Stimulated activated CD4-positive, alpha-beta T cell treated with anti-CD3 and anti-CD28 coated beads, TNF-alpha, amount 100 ng/mL, for 48 hours (primary cell): ENCODE measurements at regions not wholly inside any gene's neighbourhood (a gene's known extent, or its start where the extent isn't known, plus 50 kb on each side); places are given as distances from the start of the nearest gene placed in this dataset.

ENCODE experiments used
- DNase-seq, 3 donors: peaks; one replicate each; pipeline ENCODE4 v3.0.0-alpha.2; 2020; ENCODE audit warnings: low read depth in 3 of 3

DNA sequence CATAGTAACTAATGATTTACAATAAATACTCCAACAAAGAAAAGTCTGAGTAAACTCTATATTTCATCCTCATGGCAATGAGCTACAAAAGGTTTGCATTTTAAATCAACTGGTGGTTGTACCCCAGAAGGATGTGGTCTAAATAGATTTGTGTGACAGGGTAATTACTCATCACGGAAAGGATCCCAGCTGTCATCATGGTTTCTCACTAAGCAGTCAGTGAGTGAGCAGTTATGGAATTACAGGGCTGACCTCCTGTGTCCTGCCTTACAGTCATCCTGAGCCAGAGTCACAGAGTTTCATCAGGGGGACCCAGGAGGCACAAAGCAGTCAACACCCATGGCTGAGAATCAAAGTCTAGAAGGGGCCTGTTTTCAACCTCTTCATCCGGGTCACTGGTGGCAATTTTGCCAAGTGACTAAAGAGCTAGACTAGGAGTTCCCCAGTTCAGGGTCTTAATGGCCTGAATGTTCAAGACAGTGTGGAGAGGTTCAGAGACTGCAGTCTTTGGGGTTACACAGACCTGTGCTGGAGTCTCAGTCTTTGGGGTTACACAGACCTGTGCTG, 210.7 kb upstream of the SLC24A2 start:
- DNase-seq: peak; percentile 54 to 66 (median 55)

DNA sequence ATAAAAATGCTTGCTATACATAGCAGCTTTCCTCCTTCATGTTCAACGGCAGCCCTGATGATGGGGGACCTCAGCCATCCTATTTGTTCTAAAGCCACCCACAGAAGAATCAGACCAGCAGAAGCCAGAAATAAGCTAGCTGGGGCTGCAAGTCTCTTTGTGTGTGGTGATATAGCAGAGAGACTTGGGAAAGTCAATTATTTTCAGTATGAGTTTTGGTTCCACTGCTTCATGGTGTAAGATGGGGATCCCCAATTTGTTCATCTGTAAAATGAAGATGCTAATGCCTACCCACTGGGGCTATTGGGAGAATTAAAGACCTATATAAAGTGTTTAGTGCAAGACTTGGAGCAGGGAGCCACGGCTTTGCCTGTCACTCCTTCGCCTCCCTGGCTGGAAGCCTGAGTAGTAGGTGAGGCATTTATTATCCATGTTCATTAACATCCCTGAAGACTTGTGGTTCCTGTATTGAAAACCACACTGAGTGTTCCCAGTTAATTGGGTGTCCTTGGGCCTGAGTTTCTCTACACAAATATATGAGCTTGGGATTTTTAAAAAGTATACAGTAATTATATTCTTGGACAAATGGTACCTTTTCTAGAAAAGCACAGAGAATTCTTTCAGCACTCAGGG, 210.1 kb upstream of the SLC24A2 start:
- no peak for DNase-seq

DNA sequence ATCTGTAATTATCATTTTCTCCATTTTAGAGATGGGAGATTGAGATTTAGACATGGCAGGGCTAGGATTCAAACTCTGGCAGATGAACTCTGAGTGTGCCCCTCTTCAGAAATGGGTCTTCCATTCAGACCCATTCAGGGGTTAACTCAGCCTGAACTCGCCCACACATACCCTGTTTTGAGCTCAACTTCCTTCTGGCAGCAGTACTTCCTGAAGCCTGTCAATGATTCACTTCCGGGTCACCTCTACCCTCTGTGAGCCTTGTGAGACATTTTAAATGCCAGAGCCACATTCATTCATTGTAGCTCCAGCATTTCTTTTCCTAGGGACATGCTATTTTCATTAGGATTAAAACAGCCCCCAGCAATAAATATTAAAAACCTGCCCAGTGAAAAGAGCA, 209.3 kb upstream of the SLC24A2 start:
- no peak for DNase-seq

- DNase-seq: no peak
These were observed 206.8 kb upstream of the SLC24A2 start for GRCh38 chr9:19995619-19996018.

DNA sequence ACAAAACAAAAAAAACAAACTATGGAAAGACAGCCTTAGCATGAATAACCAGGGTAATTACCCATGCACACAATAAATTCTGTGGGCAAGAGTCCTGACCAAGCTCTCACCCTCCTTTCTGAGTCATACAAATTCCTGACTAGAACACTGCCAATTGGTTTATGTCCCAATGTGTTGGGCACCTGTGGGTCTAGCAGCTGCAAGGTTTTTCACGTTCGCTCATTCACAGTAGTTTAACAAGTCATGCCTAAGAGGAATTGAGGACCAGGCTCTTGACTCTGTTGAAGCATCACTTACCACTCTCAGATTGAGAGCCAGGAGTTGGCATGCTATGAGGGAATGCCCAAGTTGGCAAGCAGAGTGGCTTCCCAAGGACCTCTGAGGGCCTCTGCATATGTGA, 205.5 kb upstream of the SLC24A2 start:
- no peak for DNase-seq

- DNase-seq: no peak
These were observed 203.7 kb upstream of the SLC24A2 start for GRCh38 chr9:19992556-19992955.

DNA sequence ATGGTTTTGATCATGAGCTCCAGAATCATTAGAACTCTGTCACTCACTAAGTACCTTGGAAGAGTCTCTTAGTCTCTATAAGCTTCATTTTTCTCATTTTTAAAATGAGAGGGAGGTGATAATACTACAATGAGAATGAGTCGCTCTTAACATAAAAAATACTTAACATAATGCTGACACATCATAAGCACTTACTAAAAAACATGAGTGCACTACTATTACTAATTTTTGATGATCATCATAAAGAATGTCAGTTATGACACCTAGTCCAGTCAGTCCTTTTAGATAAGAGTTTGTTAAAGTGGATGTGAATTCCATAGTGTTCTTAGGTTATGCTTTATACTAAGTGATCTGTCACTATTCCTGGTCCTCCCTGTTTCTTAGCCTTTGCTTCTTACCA, 200.4 kb upstream of the SLC24A2 start:
- DNase-seq: no peak

GRCh38 chr9:19988281-19988680, 199.4 kb upstream of the SLC24A2 start:
- no peak for DNase-seq

DNA sequence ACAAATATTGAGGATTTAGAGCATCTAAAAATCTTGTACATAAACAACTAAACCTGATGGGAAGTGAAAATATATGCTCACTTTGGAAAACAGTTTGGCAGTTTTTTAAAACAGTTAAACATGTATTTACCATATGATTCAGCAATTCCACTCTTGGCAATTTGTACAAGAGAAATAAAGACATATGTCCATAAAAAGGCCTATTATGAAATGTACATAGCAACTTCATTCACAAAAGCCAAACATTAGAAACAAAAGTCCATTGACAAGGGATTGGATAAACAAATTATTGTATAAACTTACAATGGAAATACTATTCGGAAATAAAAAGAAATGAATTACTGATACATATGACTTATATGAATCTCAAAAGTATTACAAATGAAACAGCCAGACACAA, 196.2 kb upstream of the SLC24A2 start:
- DNase-seq: no peak

GRCh38 chr9:19976226-19976625, 187.4 kb upstream of the SLC24A2 start:
- DNase-seq: peak in 2 of 3 donors; percentile 3 to 18

GRCh38 chr9:19975499-19975898, 186.7 kb upstream of the SLC24A2 start:
- no peak for DNase-seq

DNA sequence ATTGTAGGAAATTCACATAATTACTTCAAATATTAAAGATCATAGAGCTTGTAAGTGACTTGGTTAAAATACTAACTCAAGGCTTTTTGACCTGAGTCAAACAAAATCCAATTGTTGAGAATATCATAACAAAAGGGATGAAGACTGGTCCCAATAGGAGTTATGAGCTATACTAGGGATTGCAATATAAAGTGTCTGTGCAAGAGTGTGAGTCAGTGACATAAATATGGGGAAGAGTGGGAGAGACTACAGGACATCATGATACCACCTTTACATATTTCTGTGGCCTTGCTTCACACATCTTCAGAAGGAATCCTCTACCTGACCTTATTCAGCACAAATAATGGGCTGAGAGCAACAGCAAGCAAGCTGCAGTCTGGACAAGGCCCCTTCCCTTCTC, 180.9 kb upstream of the SLC24A2 start:
- no peak for DNase-seq

- DNase-seq: no peak
These were observed 179.1 kb upstream of the SLC24A2 start for GRCh38 chr9:19967888-19968459.

DNA sequence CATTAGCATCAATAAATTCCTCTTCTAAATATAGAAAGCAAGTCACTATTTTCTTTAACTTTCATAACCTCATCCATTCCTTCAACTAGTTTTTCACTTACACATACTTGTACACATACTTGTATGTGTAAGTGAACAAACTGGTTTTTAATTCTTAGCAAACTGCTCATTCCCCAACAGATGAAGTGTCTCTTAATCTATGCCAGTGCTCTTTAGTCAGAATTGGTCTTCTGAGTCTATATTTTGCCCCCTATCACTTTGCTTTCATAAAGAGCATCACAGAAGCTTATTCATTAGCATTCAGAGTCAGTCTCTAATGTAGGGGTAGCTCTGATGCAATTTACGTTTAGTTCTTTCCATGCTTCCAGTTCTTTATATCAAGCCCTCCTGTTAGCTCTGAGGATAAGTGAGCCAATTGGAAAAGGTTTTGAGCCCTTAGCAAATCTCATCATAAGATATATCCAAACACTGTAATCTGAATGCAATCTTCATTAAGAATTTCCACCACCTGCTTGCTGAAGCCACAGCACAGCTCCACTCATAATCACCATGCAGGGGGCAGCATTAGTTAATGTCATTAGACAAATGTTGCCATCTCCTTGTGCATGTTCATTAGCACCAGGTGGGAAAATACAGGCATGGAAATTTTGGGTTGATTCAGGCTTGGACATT, 178.5 kb upstream of the SLC24A2 start:
- no peak for DNase-seq

GRCh38 chr9:19965336-19965735, 176.5 kb upstream of the SLC24A2 start:
- no peak for DNase-seq

DNA sequence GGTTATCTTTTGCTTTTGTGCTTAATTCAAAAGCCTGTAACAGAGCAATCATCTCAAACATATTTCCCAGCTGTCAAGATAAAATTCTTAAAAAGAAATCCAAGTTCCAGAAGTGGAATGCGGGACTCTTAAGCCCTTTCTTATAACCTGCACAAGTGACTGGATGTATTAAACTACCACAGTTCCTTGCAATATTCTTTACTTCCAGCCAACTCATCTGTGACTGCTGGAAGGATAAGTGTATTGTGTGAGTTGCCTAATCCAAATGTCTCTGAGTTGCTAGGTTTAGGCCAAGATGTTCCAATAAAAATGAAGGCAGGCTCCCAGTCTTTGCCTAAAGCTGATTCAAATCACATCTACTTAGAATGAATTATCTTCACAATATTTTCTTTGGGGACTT, 159.2 kb upstream of the SLC24A2 start:
- no peak for DNase-seq

DNA sequence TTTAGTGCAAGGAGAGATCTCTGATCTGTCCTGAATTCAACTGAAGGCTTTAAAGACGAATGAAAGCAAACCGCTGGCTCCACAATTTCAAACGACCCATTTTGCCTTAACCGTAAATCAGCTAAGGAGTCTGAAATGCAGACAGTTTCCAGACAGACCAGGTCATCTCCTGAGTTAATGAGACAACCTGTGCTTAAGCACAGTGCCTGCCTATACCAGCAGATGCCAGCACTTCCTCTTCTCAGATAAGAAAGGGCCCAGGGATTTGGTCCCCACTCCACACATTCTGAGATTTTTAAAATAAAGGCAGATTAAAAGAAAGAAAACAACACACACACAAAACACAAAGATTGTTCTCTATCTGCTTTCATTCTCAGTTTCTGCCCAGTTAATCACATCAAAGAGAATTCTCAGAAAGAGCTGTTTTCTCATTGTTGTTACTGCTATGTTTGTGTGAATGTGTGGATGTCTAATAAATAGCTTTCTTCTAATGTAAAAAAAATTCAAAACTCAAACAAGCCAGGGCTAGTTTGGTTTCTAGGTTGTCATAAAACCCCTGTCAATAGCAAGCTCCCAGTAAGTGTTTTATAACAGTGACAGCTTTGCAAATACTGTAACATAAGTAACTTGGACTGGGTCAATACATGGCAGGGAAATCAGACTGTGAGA, 157.7 kb upstream of the SLC24A2 start:
- DNase-seq: no peak

- no peak for DNase-seq
These were observed 153.0 kb upstream of the SLC24A2 start for GRCh38 chr9:19941874-19942273.

GRCh38 chr9:19940811-19941535, 152.1 kb upstream of the SLC24A2 start:
- DNase-seq: no peak

DNA sequence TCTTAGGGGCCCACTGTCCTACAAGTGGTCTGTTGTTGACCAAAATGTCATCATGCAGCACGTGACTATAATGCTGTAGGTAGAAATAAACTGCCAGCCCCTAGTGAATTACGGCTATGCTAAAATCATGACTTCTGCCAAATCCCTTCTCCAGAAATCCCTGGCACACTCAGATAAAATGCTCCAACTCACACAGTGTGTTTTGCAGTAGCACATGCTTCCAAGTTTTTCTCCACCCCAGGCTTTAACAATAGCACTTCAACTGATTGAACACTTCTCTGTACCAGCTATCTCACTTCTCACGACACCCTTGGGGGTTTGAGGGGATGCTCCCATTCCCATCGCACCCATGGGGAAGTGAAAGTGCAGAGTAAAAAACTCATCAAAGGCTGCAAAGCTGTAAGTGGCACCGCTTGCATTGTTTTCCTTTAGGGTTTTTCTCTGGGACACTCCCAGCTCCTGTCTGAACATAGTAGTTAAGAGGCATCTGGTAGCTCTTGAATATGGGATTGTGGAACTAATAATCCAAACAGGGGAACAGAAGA, 151.0 kb upstream of the SLC24A2 start:
- no peak for DNase-seq

- no peak for DNase-seq
These were observed 150.3 kb upstream of the SLC24A2 start for GRCh38 chr9:19938990-19939733.
